ENCODE measurements at regions not wholly inside any gene's neighbourhood (a gene's known extent, or its start where the extent isn't known, plus 50 kb on each side); places are given as distances from the start of the nearest gene placed in this dataset.

- TF ChIP-seq PRDM15 (CRISPR knock-in tag; IDR thresholded peaks at IDR 0.05) = no peak
Observed at GRCh38 chr21:41601573-41602368, 93.8 kb upstream of the TMPRSS2 start (continued).

GRCh38 chr21:41600961-41601572 lies 93.1 kb upstream of the TMPRSS2 start:
- Histone ChIP-seq H2AFZ (ENCODE audit: low read length) (no peak overlapping the region), H3K4me3 (replicated peaks in 1 of 3; ENCODE audit: insufficient read depth in 1 of 3, low read depth in 2 of 3, low read length in 3 of 3) (no peak overlapping the region), H3K4me2 (ENCODE audit: low read depth, low read length) (no peak overlapping the region), H3K27ac (ENCODE audit: extremely low read length, insufficient read depth, low read length) (no peak overlapping the region), H3K27me3 (ENCODE audit: control insufficient read depth in 1 of 2, insufficient read depth in 2 of 2, low read length in 2 of 2) (peaks cover 0 to 1% of the 10 kb centered on the region in 2 experiments; a peak in 1 of 5 replicates), H4K20me1 (ENCODE audit: insufficient read depth, low read length) (no peaks in the 10 kb centered on the region), H3K36me3 (replicated peaks in 1 of 2; ENCODE audit: control insufficient read depth in 1 of 2, insufficient read depth in 2 of 2, low read length in 2 of 2) (no peaks in the 10 kb centered on the region), H3K4me1 (ENCODE audit: insufficient read depth, low read length) (peaks cover 47% of the 10 kb centered on the region), H3K9me3 (ENCODE audit: low read length) (no peaks in the 10 kb centered on the region), H3K79me2 (ENCODE audit: insufficient read depth, low read length) (no peaks in the 10 kb centered on the region), H3K9ac (ENCODE audit: insufficient read depth, low read depth, low read length) (no peak overlapping the region)
- BruUV-seq (replicated peaks) = no TSS peak
- in situ Hi-C loops (cut with HindIII; ENCODE audit: extremely low pct_ligation_motif_present, low pct_unique_long_range_greater_than_20kb) = loop anchor here (25.0 kb wide), 1 partner anchor 511 kb away; no protein-coding TSS in a partner anchor
- 91% methylated on average over 5 of the region's 10 CpGs for WGBS (ENCODE audit: low lambda C conversion rate)
- ATAC-seq (no peak), DNase-seq (ENCODE audit: low spot score) (no peak), FAIRE-seq (no peak)
- TF ChIP-seq FOXK1 (CRISPR knock-in tag; IDR thresholded peaks at IDR 0.05; ENCODE audit: borderline replicate concordance, low read depth) (no peak), GTF3A (CRISPR knock-in tag; conservative IDR thresholded peaks at IDR 0.05) (no peak), TEAD3 (CRISPR knock-in tag; optimal IDR thresholded peaks at IDR 0.05; ENCODE audit: borderline replicate concordance) (no peak), KLF11 (CRISPR knock-in tag; IDR thresholded peaks at IDR 0.05) (no peak), ZNF329 (CRISPR knock-in tag; IDR thresholded peaks at IDR 0.05; ENCODE audit: low read depth) (no peak)
- ChIA-PET POLR2A (no interaction called here), CTCF (ENCODE audit: low intra/inter-chr PET ratio, low total read pairs) (no interaction called here)
- intact Hi-C loops (cut with micrococcal nuclease; ENCODE audit: unreplicated experiment) = loop anchor here (10.0 kb wide), 1 partner anchor 316 kb away; no protein-coding TSS in a partner anchor

Measured in HepG2 (cell line).